Loucy (cell line): ENCODE measurements at regions not wholly inside any gene's neighbourhood (a gene's known extent, or its start where the extent isn't known, plus 50 kb on each side); places are given as distances from the start of the nearest gene placed in this dataset.

ENCODE experiments used
- EZH2phosphoT487 ChIP-seq: fragments of 200-600 bp; IDR thresholded peaks from 2 replicates; pipeline ENCODE4 v1.6.1; 2018; ENCODE audit warnings: antibody characterized with exemption, mild to moderate bottlenecking, moderate library complexity, borderline replicate concordance
- TF ChIP-seq, protein P1 (sequence below): fragments of 200-600 bp; sonication (generic); conservative IDR thresholded peaks from 2 replicates; pipeline ENCODE4 v1.5.1; 2014; ENCODE audit warnings: mild to moderate bottlenecking, antibody characterized with exemption, low read length

GRCh38 chr10:44745920-44746319, 165.2 kb upstream of the TMEM72 start:
- TF ChIP-seq, protein P1, sequence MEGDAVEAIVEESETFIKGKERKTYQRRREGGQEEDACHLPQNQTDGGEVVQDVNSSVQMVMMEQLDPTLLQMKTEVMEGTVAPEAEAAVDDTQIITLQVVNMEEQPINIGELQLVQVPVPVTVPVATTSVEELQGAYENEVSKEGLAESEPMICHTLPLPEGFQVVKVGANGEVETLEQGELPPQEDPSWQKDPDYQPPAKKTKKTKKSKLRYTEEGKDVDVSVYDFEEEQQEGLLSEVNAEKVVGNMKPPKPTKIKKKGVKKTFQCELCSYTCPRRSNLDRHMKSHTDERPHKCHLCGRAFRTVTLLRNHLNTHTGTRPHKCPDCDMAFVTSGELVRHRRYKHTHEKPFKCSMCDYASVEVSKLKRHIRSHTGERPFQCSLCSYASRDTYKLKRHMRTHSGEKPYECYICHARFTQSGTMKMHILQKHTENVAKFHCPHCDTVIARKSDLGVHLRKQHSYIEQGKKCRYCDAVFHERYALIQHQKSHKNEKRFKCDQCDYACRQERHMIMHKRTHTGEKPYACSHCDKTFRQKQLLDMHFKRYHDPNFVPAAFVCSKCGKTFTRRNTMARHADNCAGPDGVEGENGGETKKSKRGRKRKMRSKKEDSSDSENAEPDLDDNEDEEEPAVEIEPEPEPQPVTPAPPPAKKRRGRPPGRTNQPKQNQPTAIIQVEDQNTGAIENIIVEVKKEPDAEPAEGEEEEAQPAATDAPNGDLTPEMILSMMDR, result no peak
- TF ChIP-seq EZH2phosphoT487, result no peak
